ENCODE measurements at regions not wholly inside any gene's neighbourhood (a gene's known extent, or its start where the extent isn't known, plus 50 kb on each side); places are given as distances from the start of the nearest gene placed in this dataset.
"Not testable (repeated sequence)": the region's sequence is repeated elsewhere in the genome, so short reads cannot be mapped to it uniquely, and the experiment has no call there.

GRCh38 chr11:59030037-59030436, 56.1 kb upstream of the GLYATL1B start:
- TF ChIP-seq, protein P1, sequence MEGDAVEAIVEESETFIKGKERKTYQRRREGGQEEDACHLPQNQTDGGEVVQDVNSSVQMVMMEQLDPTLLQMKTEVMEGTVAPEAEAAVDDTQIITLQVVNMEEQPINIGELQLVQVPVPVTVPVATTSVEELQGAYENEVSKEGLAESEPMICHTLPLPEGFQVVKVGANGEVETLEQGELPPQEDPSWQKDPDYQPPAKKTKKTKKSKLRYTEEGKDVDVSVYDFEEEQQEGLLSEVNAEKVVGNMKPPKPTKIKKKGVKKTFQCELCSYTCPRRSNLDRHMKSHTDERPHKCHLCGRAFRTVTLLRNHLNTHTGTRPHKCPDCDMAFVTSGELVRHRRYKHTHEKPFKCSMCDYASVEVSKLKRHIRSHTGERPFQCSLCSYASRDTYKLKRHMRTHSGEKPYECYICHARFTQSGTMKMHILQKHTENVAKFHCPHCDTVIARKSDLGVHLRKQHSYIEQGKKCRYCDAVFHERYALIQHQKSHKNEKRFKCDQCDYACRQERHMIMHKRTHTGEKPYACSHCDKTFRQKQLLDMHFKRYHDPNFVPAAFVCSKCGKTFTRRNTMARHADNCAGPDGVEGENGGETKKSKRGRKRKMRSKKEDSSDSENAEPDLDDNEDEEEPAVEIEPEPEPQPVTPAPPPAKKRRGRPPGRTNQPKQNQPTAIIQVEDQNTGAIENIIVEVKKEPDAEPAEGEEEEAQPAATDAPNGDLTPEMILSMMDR (IDR thresholded peaks at IDR 0.05): no peak
- TF ChIP-seq POLR2A (IDR thresholded peaks at IDR 0.05): no peak
- no peak for ATAC-seq
- WGBS (ENCODE audit: insufficient coverage, low coverage, low lambda C conversion rate, missing lambda C conversion rate): 80% methylated on average over 1 of the region's 4 CpGs

GRCh38 chr11:59031746-59032145, 54.4 kb upstream of the GLYATL1B start:
- WGBS (ENCODE audit: insufficient coverage, low coverage, low lambda C conversion rate, missing lambda C conversion rate): 93% methylated on average over 1 of the region's 1 CpG
- H3K9me3 ChIP-seq; intact Hi-C loops (cut with DNase I); H3K36me3 ChIP-seq; H3K4me3 ChIP-seq; H3K4me1 ChIP-seq; H3K27ac ChIP-seq; DNase-seq; H3K27me3 ChIP-seq; ATAC-seq: not testable (repeated sequence)

More at GRCh38 chr11:59030037-59030436, 56.1 kb upstream of the GLYATL1B start:
- intact Hi-C loops (cut with DNase I): no loop called here
- Histone ChIP-seq H3K4me3 (no peak overlapping the region), H3K9me3 (no peaks in the 10 kb centered on the region), H3K36me3 (no peaks in the 10 kb centered on the region), H3K27ac (no peak overlapping the region), H3K4me1 (peaks cover 0 to 8% (median 4%) of the 10 kb centered on the region in 4 donors), H3K27me3 (no peaks in the 10 kb centered on the region)
- no peak for DNase-seq

Measured in right lobe of liver (tissue), 6 donors.